ENCODE measurements at regions not wholly inside any gene's neighbourhood (a gene's known extent, or its start where the extent isn't known, plus 50 kb on each side); places are given as distances from the start of the nearest gene placed in this dataset.
A peak's percentile ranks its signal among the peaks of the same experiment; 100 is the strongest.

- TF ChIP-seq CTCF (conservative IDR thresholded peaks at IDR 0.05; ENCODE audit: low read depth, low read length) = no peak
- Histone ChIP-seq H2AFZ (ENCODE audit: low read depth) (peak overlapping the region; percentile 90), H3K27ac (peak overlapping the region; percentile 68), H3K4me2 (peak overlapping the region; percentile 85), H3K4me3 (IDR thresholded peaks at IDR 0.05; ENCODE audit: insufficient read depth, low read depth, low read length) (peak overlapping the region; percentile 32), H4K20me1 (ENCODE audit: insufficient read depth) (no peaks in the 10 kb centered on the region), H3K79me2 (ENCODE audit: insufficient read depth, low read depth) (no peaks in the 10 kb centered on the region; the same call in 1 of the 2 replicates), H3K9ac (peak overlapping the region; percentile 79), H3K4me1 (ENCODE audit: low read depth, poor library complexity, severe bottlenecking) (peaks cover 44% of the 10 kb centered on the region), H3K36me3 (ENCODE audit: insufficient read depth) (no peaks in the 10 kb centered on the region), H3K27me3 (ENCODE audit: insufficient read depth, low read depth) (no peaks in the 10 kb centered on the region)
Measured at GRCh38 chr14:71320734-71321573, 413.7 kb downstream of the PCNX1 start.

GRCh38 chr14:71321574-71322315 is 414.5 kb downstream of the PCNX1 start:
- Histone ChIP-seq H3K4me3 (IDR thresholded peaks at IDR 0.05; ENCODE audit: insufficient read depth, low read depth, low read length) (peak overlapping the region; percentile 32), H3K36me3 (ENCODE audit: insufficient read depth) (no peaks in the 10 kb centered on the region), H3K9ac (peak overlapping the region; percentile 79), H3K4me2 (peak overlapping the region; percentile 85), H2AFZ (ENCODE audit: low read depth) (peak overlapping the region; percentile 90), H3K27ac (peak overlapping the region; percentile 68), H3K79me2 (ENCODE audit: insufficient read depth, low read depth) (no peaks in the 10 kb centered on the region; the same call in 1 of the 2 replicates), H4K20me1 (ENCODE audit: insufficient read depth) (no peaks in the 10 kb centered on the region), H3K4me1 (ENCODE audit: low read depth, poor library complexity, severe bottlenecking) (peaks cover 47% of the 10 kb centered on the region), H3K27me3 (ENCODE audit: insufficient read depth, low read depth) (no peaks in the 10 kb centered on the region)
- TF ChIP-seq CTCF (conservative IDR thresholded peaks at IDR 0.05; ENCODE audit: low read depth, low read length) = no peak

- H3K27me3 ChIP-seq (ENCODE audit: insufficient read depth, low read depth) = no peaks in the 10 kb centered on the region
- H3K27ac ChIP-seq = no peak overlapping the region
- no peak overlapping the region for H2AFZ ChIP-seq (ENCODE audit: low read depth)
- no peak for TF ChIP-seq CTCF (conservative IDR thresholded peaks at IDR 0.05; ENCODE audit: low read depth, low read length)
- H3K4me3 ChIP-seq (IDR thresholded peaks at IDR 0.05; ENCODE audit: insufficient read depth, low read depth, low read length) = no peak overlapping the region
- no peaks in the 10 kb centered on the region; the same call in 1 of the 2 replicates for H3K79me2 ChIP-seq (ENCODE audit: insufficient read depth, low read depth)
- no peaks in the 10 kb centered on the region for H4K20me1 ChIP-seq (ENCODE audit: insufficient read depth)
- H3K4me1 ChIP-seq (ENCODE audit: low read depth, poor library complexity, severe bottlenecking) = peaks cover 56% of the 10 kb centered on the region
- no peaks in the 10 kb centered on the region for H3K36me3 ChIP-seq (ENCODE audit: insufficient read depth)
- H3K4me2 ChIP-seq = peak overlapping the region; percentile 85; the same call in 1 of the 2 replicates
- no peak overlapping the region for H3K9ac ChIP-seq
Measured at GRCh38 chr14:71322655-71323250, 415.5 kb downstream of the PCNX1 start.

- peak overlapping the region; percentile 50; the same call in 1 of the 2 replicates for H3K4me2 ChIP-seq
- no peaks in the 10 kb centered on the region; the same call in 1 of the 2 replicates for H3K79me2 ChIP-seq (ENCODE audit: insufficient read depth, low read depth)
- no peaks in the 10 kb centered on the region for H3K27me3 ChIP-seq (ENCODE audit: insufficient read depth, low read depth)
- no peak overlapping the region for H3K27ac ChIP-seq
- TF ChIP-seq CTCF (conservative IDR thresholded peaks at IDR 0.05; ENCODE audit: low read depth, low read length) = no peak
- H3K4me3 ChIP-seq (IDR thresholded peaks at IDR 0.05; ENCODE audit: insufficient read depth, low read depth, low read length) = no peak overlapping the region
- no peak overlapping the region for H2AFZ ChIP-seq (ENCODE audit: low read depth)
- H3K36me3 ChIP-seq (ENCODE audit: insufficient read depth) = no peaks in the 10 kb centered on the region
- no peaks in the 10 kb centered on the region for H4K20me1 ChIP-seq (ENCODE audit: insufficient read depth)
- H3K9ac ChIP-seq = no peak overlapping the region
- peaks cover 67% of the 10 kb centered on the region for H3K4me1 ChIP-seq (ENCODE audit: low read depth, poor library complexity, severe bottlenecking)
Measured at GRCh38 chr14:71324767-71325272, 417.6 kb downstream of the PCNX1 start.
